ENCODE measurements at regions not wholly inside any gene's neighbourhood (a gene's known extent, or its start where the extent isn't known, plus 50 kb on each side); places are given as distances from the start of the nearest gene placed in this dataset.
"Not testable (repeated sequence)": the region's sequence is repeated elsewhere in the genome, so short reads cannot be mapped to it uniquely, and the experiment has no call there.

- no peak for DNase-seq (ENCODE audit: low spot score)
Observed at GRCh38 chrX:39409246-39409917, 608.1 kb downstream of the MID1IP1 start.

GRCh38 chrX:39414290-39414854 is 613.1 kb downstream of the MID1IP1 start:
- no peak for DNase-seq (ENCODE audit: low spot score)

- DNase-seq (ENCODE audit: low spot score) = no peak
Observed at GRCh38 chrX:39416547-39417260, 615.4 kb downstream of the MID1IP1 start.

GRCh38 chrX:39418254-39418704 is 617.0 kb downstream of the MID1IP1 start:
- DNase-seq (ENCODE audit: low spot score) = no peak

GRCh38 chrX:39418731-39419638 is 617.7 kb downstream of the MID1IP1 start:
- DNase-seq (ENCODE audit: low spot score) = no peak

- no peak for DNase-seq (ENCODE audit: low spot score)
Observed at GRCh38 chrX:39421006-39421405, 619.7 kb downstream of the MID1IP1 start.

GRCh38 chrX:39425124-39425806 is 624.0 kb downstream of the MID1IP1 start:
- DNase-seq (ENCODE audit: low spot score) = no peak

- no peak for DNase-seq (ENCODE audit: low spot score)
Observed at GRCh38 chrX:39426101-39426500, 624.8 kb downstream of the MID1IP1 start.

GRCh38 chrX:39427492-39427891 is 626.2 kb downstream of the MID1IP1 start:
- DNase-seq (ENCODE audit: low spot score) = no peak

GRCh38 chrX:39427906-39428305 is 626.6 kb downstream of the MID1IP1 start:
- DNase-seq (ENCODE audit: low spot score) = no peak

GRCh38 chrX:39430551-39430950 is 629.3 kb downstream of the MID1IP1 start:
- no peak for DNase-seq (ENCODE audit: low spot score)

- no peak for DNase-seq (ENCODE audit: low spot score)
Observed at GRCh38 chrX:39431893-39432292, 630.6 kb downstream of the MID1IP1 start.

GRCh38 chrX:39434671-39435070 is 633.4 kb downstream of the MID1IP1 start:
- DNase-seq (ENCODE audit: low spot score) = not testable (repeated sequence)

GRCh38 chrX:39436538-39436937 is 635.3 kb downstream of the MID1IP1 start:
- DNase-seq (ENCODE audit: low spot score) = not testable (repeated sequence)

- no peak for DNase-seq (ENCODE audit: low spot score)
Observed at GRCh38 chrX:39437670-39438441, 636.6 kb downstream of the MID1IP1 start.

- no peak for DNase-seq (ENCODE audit: low spot score)
Observed at GRCh38 chrX:39438603-39439602, 637.6 kb downstream of the MID1IP1 start.

- DNase-seq (ENCODE audit: low spot score) = peak; percentile 25
Observed at GRCh38 chrX:39439906-39440798, 638.9 kb downstream of the MID1IP1 start.

GRCh38 chrX:39440799-39441284 is 639.6 kb downstream of the MID1IP1 start:
- no peak for DNase-seq (ENCODE audit: low spot score)
